ENCODE measurements at regions not wholly inside any gene's neighbourhood (a gene's known extent, or its start where the extent isn't known, plus 50 kb on each side); places are given as distances from the start of the nearest gene placed in this dataset.

- TF ChIP-seq EP300 (IDR thresholded peaks at IDR 0.05; ENCODE audit: borderline replicate concordance) (no peak), MAX (IDR thresholded peaks at IDR 0.05) (no peak), EGR1 (IDR thresholded peaks at IDR 0.05) (no peak), RAD21 (IDR thresholded peaks at IDR 0.05; ENCODE audit: low read depth) (no peak), ZBTB7A (IDR thresholded peaks at IDR 0.05; ENCODE audit: low read depth) (no peak), CEBPB (IDR thresholded peaks at IDR 0.05) (no peak), FOXM1 (IDR thresholded peaks at IDR 0.05; ENCODE audit: borderline replicate concordance, low read depth) (no peak)
Observed at GRCh38 chr6:150543178-150543577, 56.5 kb upstream of the PLEKHG1 start.

GRCh38 chr6:150544793-150545192 is 54.9 kb upstream of the PLEKHG1 start:
- no peak for TF ChIP-seq MAX (IDR thresholded peaks at IDR 0.05)
- no peak for TF ChIP-seq CEBPB (IDR thresholded peaks at IDR 0.05)
- TF ChIP-seq RAD21 (IDR thresholded peaks at IDR 0.05; ENCODE audit: low read depth): no peak
- TF ChIP-seq CREB1 (IDR thresholded peaks at IDR 0.05; ENCODE audit: low read depth): no peak
- no peak for TF ChIP-seq NFIC (IDR thresholded peaks at IDR 0.05)
- no peak for TF ChIP-seq TCF12 (IDR thresholded peaks at IDR 0.05; ENCODE audit: low read depth)
- TF ChIP-seq YY1 (IDR thresholded peaks at IDR 0.05; ENCODE audit: low read depth): no peak
- TF ChIP-seq TEAD4 (IDR thresholded peaks at IDR 0.05): no peak
- TF ChIP-seq ZBTB7A (IDR thresholded peaks at IDR 0.05; ENCODE audit: low read depth): no peak
- TF ChIP-seq REST (IDR thresholded peaks at IDR 0.05; ENCODE audit: low read depth): no peak
- no peak for TF ChIP-seq EP300 (IDR thresholded peaks at IDR 0.05; ENCODE audit: borderline replicate concordance)
- TF ChIP-seq USF1 (IDR thresholded peaks at IDR 0.05): no peak
- no peak for TF ChIP-seq EGR1 (IDR thresholded peaks at IDR 0.05)
- TF ChIP-seq TAF1 (IDR thresholded peaks at IDR 0.05; ENCODE audit: low read depth): no peak
- TF ChIP-seq FOXM1 (IDR thresholded peaks at IDR 0.05; ENCODE audit: borderline replicate concordance, low read depth): no peak

GRCh38 chr6:150546457-150546856 is 53.2 kb upstream of the PLEKHG1 start:
- TF ChIP-seq TAF1 (IDR thresholded peaks at IDR 0.05; ENCODE audit: low read depth) (no peak), REST (IDR thresholded peaks at IDR 0.05; ENCODE audit: low read depth) (no peak), TEAD4 (IDR thresholded peaks at IDR 0.05) (no peak), ZBTB7A (IDR thresholded peaks at IDR 0.05; ENCODE audit: low read depth) (no peak), USF1 (IDR thresholded peaks at IDR 0.05) (no peak), CEBPB (IDR thresholded peaks at IDR 0.05) (no peak)

- TF ChIP-seq USF1 (IDR thresholded peaks at IDR 0.05) (no peak), TEAD4 (IDR thresholded peaks at IDR 0.05) (no peak), CEBPB (IDR thresholded peaks at IDR 0.05) (no peak), ZBTB7A (IDR thresholded peaks at IDR 0.05; ENCODE audit: low read depth) (no peak), TCF12 (IDR thresholded peaks at IDR 0.05; ENCODE audit: low read depth) (no peak), EP300 (IDR thresholded peaks at IDR 0.05; ENCODE audit: borderline replicate concordance) (no peak), REST (IDR thresholded peaks at IDR 0.05; ENCODE audit: low read depth) (no peak), NFIC (IDR thresholded peaks at IDR 0.05) (no peak), YY1 (IDR thresholded peaks at IDR 0.05; ENCODE audit: low read depth) (no peak), FOXM1 (IDR thresholded peaks at IDR 0.05; ENCODE audit: borderline replicate concordance, low read depth) (no peak), TAF1 (IDR thresholded peaks at IDR 0.05; ENCODE audit: low read depth) (no peak), EGR1 (IDR thresholded peaks at IDR 0.05) (no peak), MAX (IDR thresholded peaks at IDR 0.05) (no peak), CREB1 (IDR thresholded peaks at IDR 0.05; ENCODE audit: low read depth) (no peak), RAD21 (IDR thresholded peaks at IDR 0.05; ENCODE audit: low read depth) (no peak)
Observed at GRCh38 chr6:150547502-150548222, 52.0 kb upstream of the PLEKHG1 start.
